ENCODE measurements at regions not wholly inside any gene's neighbourhood (a gene's known extent, or its start where the extent isn't known, plus 50 kb on each side); places are given as distances from the start of the nearest gene placed in this dataset.
"Not testable (repeated sequence)": the region's sequence is repeated elsewhere in the genome, so short reads cannot be mapped to it uniquely, and the experiment has no call there.

- DNase-seq, result no peak
Observed at GRCh38 chr13:18992791-18993190, 188.8 kb downstream of the TUBA3C start.

- no peak for DNase-seq
Observed at GRCh38 chr13:18991060-18991459, 190.6 kb downstream of the TUBA3C start.

- no peak for DNase-seq
Observed at GRCh38 chr13:18978447-18978846, 203.2 kb downstream of the TUBA3C start.

DNA sequence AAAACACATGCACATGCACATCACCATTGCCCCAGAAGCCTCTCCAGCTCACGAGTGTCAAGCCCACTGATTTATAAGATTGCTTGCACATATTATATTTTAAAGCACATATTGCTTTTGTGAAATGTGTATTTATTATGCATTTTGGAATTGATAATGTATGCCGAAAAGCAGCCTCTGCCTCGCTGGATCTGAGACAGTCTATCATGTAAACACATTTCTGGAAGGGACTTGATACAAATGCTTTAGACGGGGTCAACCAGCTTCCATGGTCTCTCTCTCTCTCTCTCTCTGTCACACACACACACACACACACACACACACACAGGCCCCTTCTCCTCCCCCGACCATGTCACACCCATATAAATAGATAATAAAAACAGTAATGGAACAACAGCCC lies 203.8 kb downstream of the TUBA3C start:
- no peak for DNase-seq

GRCh38 chr13:18971576-18972219 lies 209.9 kb downstream of the TUBA3C start:
- DNase-seq, result no peak

DNA sequence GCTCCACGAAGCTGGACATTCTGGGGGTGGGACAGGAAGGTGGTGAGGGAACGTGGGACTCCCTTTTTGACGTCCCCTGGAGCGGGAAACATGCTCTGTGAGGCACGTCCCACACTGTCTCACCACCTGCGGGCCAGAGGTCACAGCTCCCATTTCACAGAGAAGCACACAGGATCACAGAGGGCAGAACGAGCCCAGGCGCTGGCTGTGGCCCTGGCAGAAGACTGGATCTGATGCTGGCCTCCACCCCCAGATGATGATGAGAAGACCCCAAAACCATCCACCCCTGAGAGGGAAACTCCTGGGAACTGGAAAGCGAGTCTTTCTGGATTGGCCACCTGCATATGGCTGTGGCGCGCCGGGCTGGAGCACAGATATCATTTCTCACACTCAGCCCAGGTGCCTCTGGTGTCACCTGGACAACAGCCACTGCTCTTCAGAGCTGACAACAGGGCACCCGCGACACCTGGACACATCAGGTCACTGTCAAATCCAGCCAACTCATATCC lies 216.2 kb downstream of the TUBA3C start:
- no peak for DNase-seq

DNA sequence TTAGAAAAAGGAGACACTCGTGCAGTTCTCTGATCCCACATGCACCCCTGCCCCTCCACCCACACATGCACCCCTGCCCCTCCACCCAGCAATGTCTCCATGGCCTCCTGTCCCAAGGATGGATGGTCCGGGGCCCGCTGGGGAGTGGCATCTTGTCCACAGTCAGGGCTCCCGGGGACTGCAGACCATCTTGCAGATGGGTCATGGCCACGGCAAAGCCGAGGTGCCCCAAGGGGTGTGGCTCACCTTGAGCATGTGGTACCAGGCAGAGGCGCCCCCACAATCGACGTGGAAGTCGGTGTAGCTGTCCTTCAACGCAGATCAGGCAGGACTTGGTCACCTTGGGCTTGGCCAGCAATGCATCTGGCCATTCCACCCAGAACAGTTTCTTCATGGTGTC lies 216.7 kb downstream of the TUBA3C start:
- DNase-seq, result no peak

DNA sequence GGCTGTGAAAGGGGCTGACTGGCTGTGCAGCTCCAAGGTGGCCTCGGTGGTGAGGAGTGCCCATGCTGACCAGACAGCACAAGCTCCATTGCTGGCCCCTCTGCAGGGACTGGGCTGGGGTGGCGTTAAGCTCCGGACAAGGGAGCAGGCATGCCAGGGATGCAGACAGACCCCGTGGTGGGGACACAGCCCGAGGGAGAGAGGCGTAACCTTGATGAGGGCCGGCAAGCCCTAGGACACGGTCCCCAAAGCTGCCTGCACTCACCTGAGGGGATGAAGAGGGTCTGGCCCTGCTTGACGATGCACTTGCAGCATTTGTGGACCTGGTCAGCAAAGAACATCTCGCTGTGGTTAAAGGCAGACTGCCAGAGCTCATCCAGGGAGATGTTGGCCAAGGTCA lies 217.9 kb downstream of the TUBA3C start:
- not testable (repeated sequence) for DNase-seq

GRCh38 chr13:18962168-18962734 lies 219.4 kb downstream of the TUBA3C start:
- DNase-seq, result no peak

- no peak for DNase-seq
Observed at GRCh38 chr13:18961383-18962117, 220.1 kb downstream of the TUBA3C start.

DNA sequence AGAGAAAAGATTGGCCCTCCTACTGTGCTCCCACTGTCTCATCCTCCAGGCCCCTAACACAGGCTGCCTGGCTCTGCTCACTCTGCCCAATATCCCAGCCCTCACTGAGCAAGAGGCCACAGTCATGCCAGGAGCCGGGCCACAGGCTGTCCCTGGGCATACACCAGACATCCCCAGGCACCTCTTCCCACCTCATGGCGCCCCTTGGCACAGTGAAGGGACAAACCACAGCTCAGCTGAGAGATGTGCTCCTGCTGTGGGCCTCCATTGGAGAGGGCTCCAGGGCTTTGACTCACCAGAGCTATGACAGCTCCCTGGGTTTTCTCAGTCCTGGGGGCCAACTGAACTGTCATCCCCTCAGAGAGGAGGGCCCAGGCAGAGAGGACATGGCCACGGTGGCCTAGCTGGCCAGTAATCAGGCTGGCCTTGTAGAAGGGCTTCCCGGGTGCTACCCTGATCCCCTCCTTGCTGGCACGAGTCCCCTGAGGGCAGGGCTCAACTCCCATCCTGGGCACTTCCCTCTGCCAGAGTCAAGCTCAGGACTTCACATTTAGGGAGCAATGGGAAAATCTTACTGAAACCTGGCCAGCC lies 220.9 kb downstream of the TUBA3C start:
- DNase-seq, result no peak

DNA sequence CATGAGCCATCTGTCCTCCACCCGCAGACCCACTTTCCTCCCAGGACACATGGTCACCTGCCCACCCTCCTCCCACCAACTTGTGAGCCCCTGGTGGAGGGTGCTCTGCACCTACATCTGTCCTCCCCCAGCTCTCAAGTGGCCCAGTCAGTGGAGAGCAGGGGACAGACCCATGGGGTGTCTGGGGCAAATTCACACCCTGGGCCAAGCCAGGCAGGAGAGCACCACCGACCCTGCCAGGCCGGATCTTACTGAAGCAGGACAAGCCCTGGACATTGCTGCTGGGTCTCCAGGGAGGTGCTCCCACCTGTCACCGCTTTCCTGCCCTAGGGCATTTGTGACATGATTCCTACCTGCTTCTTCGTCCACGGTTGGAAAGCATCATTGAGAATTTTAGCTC lies 221.6 kb downstream of the TUBA3C start:
- no peak for DNase-seq

GRCh38 chr13:18959229-18959628 lies 222.4 kb downstream of the TUBA3C start:
- DNase-seq, result no peak

DNA sequence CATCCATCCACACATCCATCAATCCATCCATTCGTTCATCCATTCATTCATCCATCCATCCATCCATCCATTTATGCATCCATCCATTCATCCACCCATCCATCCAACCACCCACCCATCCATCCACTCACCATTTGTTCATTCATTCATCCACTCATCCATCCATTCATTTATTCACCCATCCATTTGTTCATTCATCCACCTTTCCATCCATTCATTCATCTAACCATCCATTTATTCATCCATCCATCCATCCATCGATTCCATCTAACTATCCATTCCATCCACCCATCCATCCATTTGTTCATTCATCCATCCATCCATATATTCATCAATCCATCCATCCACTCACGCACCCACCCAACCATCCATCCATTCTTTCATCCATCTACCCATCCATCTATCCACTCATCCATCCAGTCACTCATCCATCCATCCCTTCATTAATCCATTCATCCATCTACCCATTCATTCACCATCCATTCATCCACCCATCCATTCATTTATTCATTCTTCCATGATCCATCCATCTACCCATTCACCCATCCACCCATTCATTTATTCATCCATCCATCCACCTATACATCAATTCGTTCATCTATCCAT lies 225.0 kb downstream of the TUBA3C start:
- DNase-seq, result no peak

DNA sequence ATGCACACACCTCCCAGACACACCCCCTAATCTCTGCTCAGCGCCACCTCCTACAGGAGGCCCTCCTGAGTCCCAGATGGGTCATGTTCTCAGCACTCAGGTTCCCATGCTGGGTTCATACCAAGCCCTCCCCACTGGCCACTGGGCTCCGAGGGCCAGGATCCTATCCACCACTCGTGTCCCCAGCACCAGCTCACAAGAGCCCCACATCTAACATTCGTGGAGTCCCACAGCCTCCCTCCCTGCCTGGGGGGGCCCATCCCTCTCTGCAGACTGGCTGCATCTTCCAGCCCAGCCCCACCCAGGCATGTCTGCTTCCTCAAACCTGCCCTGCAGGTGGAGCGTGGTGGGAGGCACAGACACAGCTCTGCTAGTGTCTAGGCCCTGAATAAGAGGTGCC lies 227.4 kb downstream of the TUBA3C start:
- no peak for DNase-seq

GRCh38 chr13:18953139-18953930 lies 228.3 kb downstream of the TUBA3C start:
- no peak for DNase-seq

GRCh38 chr13:18952225-18953016 lies 229.2 kb downstream of the TUBA3C start:
- DNase-seq, result no peak

DNA sequence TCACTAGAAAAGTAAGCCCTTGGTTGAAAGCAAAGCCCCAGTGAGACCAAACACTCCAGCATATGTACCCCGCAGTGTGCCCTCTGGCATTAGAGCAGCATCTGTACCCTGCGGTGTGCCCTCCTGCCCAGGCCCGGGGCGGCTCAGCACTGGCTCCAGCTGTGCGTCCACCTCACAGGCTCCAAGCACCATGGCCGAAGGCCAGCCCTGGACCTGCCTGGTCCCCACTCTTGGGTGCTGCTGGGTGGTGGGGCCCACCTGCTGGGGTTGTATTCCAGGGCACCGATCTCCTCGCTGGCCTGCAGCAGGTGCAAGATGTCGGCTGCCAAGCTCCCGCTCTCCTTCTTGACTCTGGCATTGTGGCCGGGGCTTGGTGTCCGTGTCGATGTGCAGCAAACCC lies 230.2 kb downstream of the TUBA3C start:
- DNase-seq, result no peak

DNA sequence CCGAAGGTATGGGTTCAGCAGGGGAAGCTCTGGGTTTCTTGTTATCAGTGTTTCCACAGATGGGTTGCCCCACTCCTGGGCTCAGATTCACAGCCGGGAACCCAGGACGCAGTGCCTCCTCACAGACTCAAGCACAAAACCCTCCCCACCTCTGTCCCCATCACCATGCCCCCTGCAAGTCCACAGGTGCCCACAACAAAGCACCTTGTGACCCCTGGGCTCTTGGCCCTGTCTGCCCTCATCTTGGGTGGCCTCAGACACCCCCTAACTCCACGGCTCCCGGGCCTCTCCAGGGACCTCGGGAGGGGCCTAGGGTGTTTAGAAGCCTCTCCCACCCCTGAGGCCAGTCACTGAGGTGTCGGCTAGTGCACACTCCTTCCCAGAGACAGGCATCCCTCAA lies 231.7 kb downstream of the TUBA3C start:
- no peak for DNase-seq

DNA sequence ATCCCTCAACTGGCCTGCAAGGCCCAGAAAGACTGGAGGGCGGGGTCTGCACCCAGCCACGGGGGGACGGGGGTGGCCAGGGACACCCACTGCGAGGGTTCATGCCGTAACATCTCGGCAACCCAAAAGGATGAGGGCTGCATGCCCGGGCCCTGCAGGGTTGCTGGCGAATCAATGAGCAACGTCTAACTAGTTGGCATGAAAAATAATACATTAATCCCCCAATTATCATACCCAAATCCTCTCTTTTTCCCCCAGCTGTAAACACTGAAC lies 232.2 kb downstream of the TUBA3C start:
- DNase-seq, result no peak

DNA sequence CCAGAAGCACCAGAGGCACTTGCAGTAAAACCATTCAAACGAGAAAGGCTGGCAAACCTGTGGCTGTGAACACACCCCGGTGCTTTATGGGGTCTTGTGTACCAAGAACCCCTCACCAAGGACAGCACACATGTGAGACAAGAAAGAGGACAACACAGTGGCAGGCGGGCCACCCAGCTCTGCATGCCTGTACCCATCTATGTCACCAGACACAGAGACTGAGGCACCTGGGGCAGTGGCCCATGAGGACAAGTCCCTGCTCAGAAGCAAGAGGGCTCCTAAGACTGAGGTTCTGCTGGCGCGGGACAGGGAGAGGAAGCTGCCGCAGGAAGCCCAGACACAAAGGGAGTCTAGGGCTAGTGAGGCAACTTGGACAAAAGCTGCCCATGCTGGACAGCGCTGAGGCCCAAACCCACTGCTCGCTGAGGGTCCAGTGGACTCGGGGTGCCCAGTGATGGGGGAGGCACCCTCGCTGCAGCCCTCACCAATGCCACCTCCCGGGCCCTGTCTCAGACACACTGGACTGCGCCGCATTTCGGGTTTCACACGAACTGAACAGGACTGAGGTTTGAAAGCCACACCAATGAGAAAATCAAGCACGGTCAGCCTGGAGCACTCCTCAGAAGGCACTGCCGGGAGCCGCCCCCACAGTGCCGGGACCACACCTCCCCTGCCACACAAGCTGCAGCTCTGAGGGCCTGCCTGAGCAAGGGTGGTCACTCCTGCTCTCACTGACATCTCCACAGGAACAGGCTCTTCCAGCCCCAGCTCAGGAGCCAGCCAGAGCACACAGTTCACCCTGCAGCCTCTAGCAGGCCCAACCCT lies 232.7 kb downstream of the TUBA3C start:
- DNase-seq, result no peak
